ENCODE measurements at regions not wholly inside any gene's neighbourhood (a gene's known extent, or its start where the extent isn't known, plus 50 kb on each side); places are given as distances from the start of the nearest gene placed in this dataset.

DNA sequence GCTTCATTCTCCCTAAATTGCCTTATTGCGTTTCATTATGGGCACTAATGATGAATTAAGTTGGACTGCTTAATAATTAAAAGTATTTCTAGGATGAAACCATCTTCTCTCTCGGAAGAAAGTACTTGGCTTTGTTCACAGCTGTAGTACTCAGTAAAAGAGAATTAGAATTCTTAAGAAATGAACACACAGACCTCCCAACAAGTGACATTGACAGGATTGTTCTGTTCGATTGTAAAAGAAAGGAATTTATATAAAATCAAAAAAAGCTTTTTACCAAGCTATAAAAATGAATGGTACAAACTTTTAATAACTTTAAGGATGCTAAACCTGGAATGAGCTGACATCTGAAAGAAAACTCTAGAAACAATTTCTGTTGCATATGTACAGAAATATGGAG lies 416.4 kb upstream of the THRB start:
- H3K4me3 ChIP-seq (ENCODE audit: low read depth, low read length) = no peak overlapping the region
- TF ChIP-seq CTCF (IDR thresholded peaks at IDR 0.05; ENCODE audit: low read depth, low read length) = no peak

DNA sequence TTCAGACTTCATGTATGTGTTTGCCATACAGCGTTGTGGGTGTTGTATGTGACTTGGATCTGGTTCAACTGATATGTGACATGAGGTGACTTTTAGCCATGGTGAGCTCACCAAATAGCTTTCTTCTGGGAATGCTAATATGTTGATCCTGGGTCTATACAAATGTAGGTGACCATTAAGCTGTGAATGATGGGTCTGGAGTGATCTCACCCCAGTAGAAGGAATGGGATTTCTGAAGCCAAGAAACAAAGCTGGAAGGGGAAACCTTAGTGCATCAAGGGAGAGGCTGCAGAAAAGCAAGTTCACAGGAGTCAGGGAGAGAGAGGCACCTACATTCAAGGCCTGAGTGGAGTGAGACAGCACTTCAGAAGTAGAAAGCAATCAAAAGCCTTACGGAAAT lies 421.0 kb upstream of the THRB start:
- no peak for TF ChIP-seq CTCF (IDR thresholded peaks at IDR 0.05; ENCODE audit: low read depth, low read length)
- H3K4me3 ChIP-seq (ENCODE audit: low read depth, low read length) = no peak overlapping the region

GRCh38 chr3:24917908-24918307 lies 423.3 kb upstream of the THRB start:
- TF ChIP-seq CTCF (IDR thresholded peaks at IDR 0.05; ENCODE audit: low read depth, low read length) = no peak
- H3K4me3 ChIP-seq (ENCODE audit: low read depth, low read length) = no peak overlapping the region

- no peak overlapping the region for H3K4me3 ChIP-seq (ENCODE audit: low read depth, low read length)
- TF ChIP-seq CTCF (IDR thresholded peaks at IDR 0.05; ENCODE audit: low read depth, low read length) = no peak
These were observed 428.9 kb upstream of the THRB start for GRCh38 chr3:24923570-24923969.

GRCh38 chr3:24929521-24929920 lies 434.9 kb upstream of the THRB start:
- TF ChIP-seq CTCF (IDR thresholded peaks at IDR 0.05; ENCODE audit: low read depth, low read length) = no peak
- no peak overlapping the region for H3K4me3 ChIP-seq (ENCODE audit: low read depth, low read length)

- TF ChIP-seq CTCF (IDR thresholded peaks at IDR 0.05; ENCODE audit: low read depth, low read length) = no peak
- no peak overlapping the region for H3K4me3 ChIP-seq (ENCODE audit: low read depth, low read length)
These were observed 438.8 kb upstream of the THRB start for GRCh38 chr3:24933401-24933800.

GRCh38 chr3:24936574-24936973 lies 441.9 kb upstream of the THRB start:
- no peak for TF ChIP-seq CTCF (IDR thresholded peaks at IDR 0.05; ENCODE audit: low read depth, low read length)
- H3K4me3 ChIP-seq (ENCODE audit: low read depth, low read length) = no peak overlapping the region

Data from WI38 (cell line).